PC-3 (cell line): ENCODE measurements at regions not wholly inside any gene's neighbourhood (a gene's known extent, or its start where the extent isn't known, plus 50 kb on each side); places are given as distances from the start of the nearest gene placed in this dataset.

Experiments used
- EZH2 ChIP-seq: fragments of 300-600 bp; sonication (generic); IDR thresholded peaks from one replicate; pipeline ENCODE4 v1.6.1; 2017; ENCODE audit warnings: antibody characterized with exemption, mild to moderate bottlenecking, low read length; ENCODE audit not compliant: unreplicated experiment
- TF ChIP-seq, protein P1 (sequence below): fragments of 300-600 bp; sonication (generic); conservative IDR thresholded peaks from 2 replicates; pipeline ENCODE4 v1.5.1; 2017; ENCODE audit warnings: antibody characterized with exemption, low read depth, mild to moderate bottlenecking, low read length

- TF ChIP-seq, protein P1, sequence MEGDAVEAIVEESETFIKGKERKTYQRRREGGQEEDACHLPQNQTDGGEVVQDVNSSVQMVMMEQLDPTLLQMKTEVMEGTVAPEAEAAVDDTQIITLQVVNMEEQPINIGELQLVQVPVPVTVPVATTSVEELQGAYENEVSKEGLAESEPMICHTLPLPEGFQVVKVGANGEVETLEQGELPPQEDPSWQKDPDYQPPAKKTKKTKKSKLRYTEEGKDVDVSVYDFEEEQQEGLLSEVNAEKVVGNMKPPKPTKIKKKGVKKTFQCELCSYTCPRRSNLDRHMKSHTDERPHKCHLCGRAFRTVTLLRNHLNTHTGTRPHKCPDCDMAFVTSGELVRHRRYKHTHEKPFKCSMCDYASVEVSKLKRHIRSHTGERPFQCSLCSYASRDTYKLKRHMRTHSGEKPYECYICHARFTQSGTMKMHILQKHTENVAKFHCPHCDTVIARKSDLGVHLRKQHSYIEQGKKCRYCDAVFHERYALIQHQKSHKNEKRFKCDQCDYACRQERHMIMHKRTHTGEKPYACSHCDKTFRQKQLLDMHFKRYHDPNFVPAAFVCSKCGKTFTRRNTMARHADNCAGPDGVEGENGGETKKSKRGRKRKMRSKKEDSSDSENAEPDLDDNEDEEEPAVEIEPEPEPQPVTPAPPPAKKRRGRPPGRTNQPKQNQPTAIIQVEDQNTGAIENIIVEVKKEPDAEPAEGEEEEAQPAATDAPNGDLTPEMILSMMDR = no peak
- no peak for TF ChIP-seq EZH2
Measured at GRCh38 chr11:112797092-112797491, 164.1 kb upstream of the NCAM1 start.
